ENCODE measurements at regions not wholly inside any gene's neighbourhood (a gene's known extent, or its start where the extent isn't known, plus 50 kb on each side); places are given as distances from the start of the nearest gene placed in this dataset.
"Not testable (repeated sequence)": the region's sequence is repeated elsewhere in the genome, so short reads cannot be mapped to it uniquely, and the experiment has no call there.

DNA sequence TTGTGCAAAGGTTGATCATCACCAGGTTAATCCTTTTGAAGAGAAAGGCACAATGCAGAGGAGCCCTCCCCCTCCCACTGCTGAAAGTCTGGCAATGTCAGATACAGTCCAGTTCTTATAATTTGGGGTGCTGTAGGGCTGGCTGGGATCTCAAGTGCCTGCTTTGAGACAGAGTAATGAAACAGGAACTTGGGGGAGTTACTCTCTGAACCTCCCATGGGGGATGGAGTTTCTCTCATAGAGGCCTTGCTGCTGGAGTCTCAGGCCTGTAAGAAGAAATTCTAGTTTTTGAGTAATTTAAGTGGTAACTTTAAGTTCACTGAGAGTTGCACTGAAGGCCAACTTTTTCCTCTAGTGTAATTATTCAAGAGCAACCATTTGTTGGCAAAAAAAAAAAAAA lies 410.5 kb downstream of the KCNRG start:
- no peak overlapping the region for H3K4me3 ChIP-seq (ENCODE audit: low read depth, low read length, poor library complexity, severe bottlenecking)
- H3K27ac ChIP-seq (ENCODE audit: low read depth, low read length, poor library complexity, severe bottlenecking) = no peak overlapping the region
- no peaks in the 10 kb centered on the region for H3K9me3 ChIP-seq (ENCODE audit: low read depth, low read length, poor library complexity, severe bottlenecking)
- TF ChIP-seq EZH2 (IDR thresholded peaks at IDR 0.05; ENCODE audit: borderline replicate concordance, low read depth, low read length, poor library complexity, severe bottlenecking) = no peak
- TF ChIP-seq, protein P1, sequence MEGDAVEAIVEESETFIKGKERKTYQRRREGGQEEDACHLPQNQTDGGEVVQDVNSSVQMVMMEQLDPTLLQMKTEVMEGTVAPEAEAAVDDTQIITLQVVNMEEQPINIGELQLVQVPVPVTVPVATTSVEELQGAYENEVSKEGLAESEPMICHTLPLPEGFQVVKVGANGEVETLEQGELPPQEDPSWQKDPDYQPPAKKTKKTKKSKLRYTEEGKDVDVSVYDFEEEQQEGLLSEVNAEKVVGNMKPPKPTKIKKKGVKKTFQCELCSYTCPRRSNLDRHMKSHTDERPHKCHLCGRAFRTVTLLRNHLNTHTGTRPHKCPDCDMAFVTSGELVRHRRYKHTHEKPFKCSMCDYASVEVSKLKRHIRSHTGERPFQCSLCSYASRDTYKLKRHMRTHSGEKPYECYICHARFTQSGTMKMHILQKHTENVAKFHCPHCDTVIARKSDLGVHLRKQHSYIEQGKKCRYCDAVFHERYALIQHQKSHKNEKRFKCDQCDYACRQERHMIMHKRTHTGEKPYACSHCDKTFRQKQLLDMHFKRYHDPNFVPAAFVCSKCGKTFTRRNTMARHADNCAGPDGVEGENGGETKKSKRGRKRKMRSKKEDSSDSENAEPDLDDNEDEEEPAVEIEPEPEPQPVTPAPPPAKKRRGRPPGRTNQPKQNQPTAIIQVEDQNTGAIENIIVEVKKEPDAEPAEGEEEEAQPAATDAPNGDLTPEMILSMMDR (conservative IDR thresholded peaks at IDR 0.05; ENCODE audit: low read depth, low read length) = no peak
- intact Hi-C loops (cut with micrococcal nuclease; ENCODE audit: unreplicated experiment) = no loop called here
- H3K4me1 ChIP-seq (ENCODE audit: insufficient read depth, low read length, poor library complexity, severe bottlenecking) = no peaks in the 10 kb centered on the region
- no peaks in the 10 kb centered on the region for H3K27me3 ChIP-seq (replicated peaks; ENCODE audit: insufficient read depth, low read depth, low read length, poor library complexity)
- CTCF ChIA-PET = no interaction called here
- POLR2A ChIA-PET (ENCODE audit: low non-redundant PET) = no interaction called here
- no peaks in the 10 kb centered on the region for H3K36me3 ChIP-seq (ENCODE audit: insufficient read depth, low read length, poor library complexity, severe bottlenecking)
- no peak for DNase-seq (ENCODE audit: low spot score)
- no TSS peak for BruUV-seq (replicated peaks)

DNA sequence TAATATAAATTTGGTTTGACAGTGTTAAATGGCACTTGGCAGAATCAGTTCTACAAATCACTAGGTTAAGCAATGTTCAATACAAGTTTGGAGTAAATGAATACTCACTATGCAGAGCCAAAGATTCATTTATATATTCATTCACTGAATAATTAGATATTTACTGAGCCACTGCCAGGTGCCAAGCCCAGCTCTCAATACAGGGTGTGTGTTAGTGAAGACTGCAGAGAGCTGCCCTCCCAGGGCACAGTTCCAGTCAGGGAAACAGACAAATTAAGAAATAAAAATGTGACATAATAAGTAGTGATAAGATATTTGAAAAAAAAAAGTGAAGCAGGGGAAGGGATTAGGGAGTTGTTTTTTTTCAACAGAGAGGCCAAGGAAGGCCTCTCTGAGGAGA lies 411.7 kb downstream of the KCNRG start:
- Histone ChIP-seq H3K4me3 (ENCODE audit: low read depth, low read length, poor library complexity, severe bottlenecking) (no peak overlapping the region), H3K27me3 (replicated peaks; ENCODE audit: insufficient read depth, low read depth, low read length, poor library complexity) (no peaks in the 10 kb centered on the region), H3K4me1 (ENCODE audit: insufficient read depth, low read length, poor library complexity, severe bottlenecking) (no peaks in the 10 kb centered on the region), H3K27ac (ENCODE audit: low read depth, low read length, poor library complexity, severe bottlenecking) (no peak overlapping the region), H3K36me3 (ENCODE audit: insufficient read depth, low read length, poor library complexity, severe bottlenecking) (no peaks in the 10 kb centered on the region), H3K9me3 (ENCODE audit: low read depth, low read length, poor library complexity, severe bottlenecking) (no peaks in the 10 kb centered on the region)
- CTCF ChIA-PET = no interaction called here
- intact Hi-C loops (cut with micrococcal nuclease; ENCODE audit: unreplicated experiment) = no loop called here
- no TSS peak for BruUV-seq (replicated peaks)
- DNase-seq (ENCODE audit: low spot score) = no peak
- TF ChIP-seq, protein P1 (conservative IDR thresholded peaks at IDR 0.05; ENCODE audit: low read depth, low read length) = no peak
- TF ChIP-seq EZH2 (IDR thresholded peaks at IDR 0.05; ENCODE audit: borderline replicate concordance, low read depth, low read length, poor library complexity, severe bottlenecking) = no peak
- POLR2A ChIA-PET (ENCODE audit: low non-redundant PET) = no interaction called here

DNA sequence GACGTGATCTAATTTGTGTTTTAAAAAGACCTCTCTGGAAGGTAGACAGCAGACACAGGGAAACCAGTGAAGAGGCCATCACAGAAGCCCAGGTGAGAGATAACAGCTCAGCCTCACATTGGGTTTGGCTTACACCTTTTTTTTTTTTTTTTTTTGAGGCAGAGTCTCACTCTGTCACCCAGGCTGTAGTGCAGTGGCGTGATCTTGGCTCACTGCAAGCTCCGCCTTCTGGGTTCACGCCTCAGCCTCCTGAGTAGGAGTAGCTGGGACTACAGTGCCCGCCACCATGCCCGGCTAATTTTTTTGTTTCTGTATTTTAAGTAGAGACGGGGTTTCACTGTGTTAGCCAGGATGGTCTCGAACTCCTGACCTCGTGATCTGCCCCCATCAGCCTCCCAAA lies 412.3 kb downstream of the KCNRG start:
- BruUV-seq (replicated peaks); CTCF ChIA-PET; H3K27ac ChIP-seq (ENCODE audit: low read depth, low read length, poor library complexity, severe bottlenecking); H3K4me3 ChIP-seq (ENCODE audit: low read depth, low read length, poor library complexity, severe bottlenecking); H3K9me3 ChIP-seq (ENCODE audit: low read depth, low read length, poor library complexity, severe bottlenecking); POLR2A ChIA-PET (ENCODE audit: low non-redundant PET); H3K27me3 ChIP-seq (replicated peaks; ENCODE audit: insufficient read depth, low read depth, low read length, poor library complexity); H3K4me1 ChIP-seq (ENCODE audit: insufficient read depth, low read length, poor library complexity, severe bottlenecking); DNase-seq (ENCODE audit: low spot score); H3K36me3 ChIP-seq (ENCODE audit: insufficient read depth, low read length, poor library complexity, severe bottlenecking); intact Hi-C loops (cut with micrococcal nuclease; ENCODE audit: unreplicated experiment): not testable (repeated sequence)

DNA sequence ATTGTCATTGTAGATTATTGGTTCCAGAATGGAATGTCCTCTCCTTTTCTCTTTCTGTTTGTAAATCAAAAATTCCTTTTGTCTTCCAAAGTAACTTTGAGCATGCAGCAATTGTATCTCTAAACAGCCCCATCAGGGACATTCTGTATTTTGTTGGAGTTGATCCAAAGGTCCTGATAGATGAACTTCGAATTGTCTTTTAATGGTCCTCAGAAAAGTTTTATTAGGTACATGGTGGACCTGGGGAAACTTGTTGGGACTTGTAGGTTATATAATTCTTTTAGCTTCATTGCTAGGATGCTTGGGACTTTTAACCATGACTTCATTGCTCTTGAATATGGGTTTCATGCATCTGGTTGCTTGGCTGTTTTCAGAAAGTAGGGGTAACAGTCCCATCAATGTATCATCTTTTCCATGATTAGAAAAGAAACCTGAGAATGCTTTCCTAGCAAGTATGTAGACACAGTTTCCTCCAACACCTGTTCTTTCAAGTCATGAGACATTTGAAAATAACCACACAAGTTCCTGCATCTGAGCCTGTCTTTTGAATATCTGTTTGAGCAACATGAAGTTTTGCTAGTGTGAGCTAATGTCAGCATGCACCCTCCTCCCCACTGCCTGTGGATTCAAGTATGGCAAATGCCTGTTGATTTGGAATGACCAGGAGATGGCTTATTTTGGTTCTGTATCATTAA lies 413.1 kb downstream of the KCNRG start:
- Histone ChIP-seq H3K27ac (ENCODE audit: low read depth, low read length, poor library complexity, severe bottlenecking) (no peak overlapping the region), H3K36me3 (ENCODE audit: insufficient read depth, low read length, poor library complexity, severe bottlenecking) (no peaks in the 10 kb centered on the region), H3K4me1 (ENCODE audit: insufficient read depth, low read length, poor library complexity, severe bottlenecking) (no peaks in the 10 kb centered on the region), H3K9me3 (ENCODE audit: low read depth, low read length, poor library complexity, severe bottlenecking) (no peaks in the 10 kb centered on the region), H3K4me3 (ENCODE audit: low read depth, low read length, poor library complexity, severe bottlenecking) (no peak overlapping the region), H3K27me3 (replicated peaks; ENCODE audit: insufficient read depth, low read depth, low read length, poor library complexity) (no peaks in the 10 kb centered on the region)
- POLR2A ChIA-PET (ENCODE audit: low non-redundant PET) = no interaction called here
- DNase-seq (ENCODE audit: low spot score) = no peak
- no peak for TF ChIP-seq EZH2 (IDR thresholded peaks at IDR 0.05; ENCODE audit: borderline replicate concordance, low read depth, low read length, poor library complexity, severe bottlenecking)
- TF ChIP-seq, protein P1 (conservative IDR thresholded peaks at IDR 0.05; ENCODE audit: low read depth, low read length) = no peak
- intact Hi-C loops (cut with micrococcal nuclease; ENCODE audit: unreplicated experiment) = no loop called here
- BruUV-seq (replicated peaks) = no TSS peak
- CTCF ChIA-PET = no interaction called here
